Neural progenitor cell (in vitro differentiated cells): ENCODE measurements at regions not wholly inside any gene's neighbourhood (a gene's known extent, or its start where the extent isn't known, plus 50 kb on each side); places are given as distances from the start of the nearest gene placed in this dataset.

ENCODE experiments used
- EZH2 ChIP-seq: fragments of 200-600 bp; sonication (generic); IDR thresholded peaks from 2 replicates; pipeline ENCODE4 v1.6.1; 2017; ENCODE audit warnings: antibody characterized with exemption, mild to moderate bottlenecking, moderate library complexity
- EZH2phosphoT487 ChIP-seq: fragments of 200-600 bp; sonication (generic); IDR thresholded peaks from 2 replicates; pipeline ENCODE4 v1.6.1; 2017; ENCODE audit warnings: antibody characterized with exemption
- TF ChIP-seq, protein P1 (sequence below): fragments of 200-600 bp; sonication (generic); IDR thresholded peaks from 2 replicates; pipeline ENCODE4 v1.5.1; 2017; ENCODE audit warnings: antibody characterized with exemption, mild to moderate bottlenecking

DNA sequence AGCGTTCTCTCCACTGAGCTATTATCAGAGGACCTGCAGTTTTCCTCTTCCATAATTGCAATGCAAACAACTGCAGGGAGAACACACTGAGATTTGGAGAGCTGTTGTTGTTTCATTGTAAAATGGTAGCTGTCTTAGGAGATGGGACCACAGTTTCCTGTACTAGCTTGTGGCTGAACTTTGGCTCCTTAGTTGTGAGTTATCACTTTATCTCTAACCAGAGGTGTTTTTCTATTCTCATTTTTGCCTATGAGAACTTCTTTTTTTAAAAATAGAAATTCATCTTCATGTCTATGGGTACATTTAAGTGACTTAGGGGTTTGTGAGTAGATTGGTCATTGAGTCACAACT is 216.5 kb downstream of the SLC38A4 start:
- TF ChIP-seq, protein P1, sequence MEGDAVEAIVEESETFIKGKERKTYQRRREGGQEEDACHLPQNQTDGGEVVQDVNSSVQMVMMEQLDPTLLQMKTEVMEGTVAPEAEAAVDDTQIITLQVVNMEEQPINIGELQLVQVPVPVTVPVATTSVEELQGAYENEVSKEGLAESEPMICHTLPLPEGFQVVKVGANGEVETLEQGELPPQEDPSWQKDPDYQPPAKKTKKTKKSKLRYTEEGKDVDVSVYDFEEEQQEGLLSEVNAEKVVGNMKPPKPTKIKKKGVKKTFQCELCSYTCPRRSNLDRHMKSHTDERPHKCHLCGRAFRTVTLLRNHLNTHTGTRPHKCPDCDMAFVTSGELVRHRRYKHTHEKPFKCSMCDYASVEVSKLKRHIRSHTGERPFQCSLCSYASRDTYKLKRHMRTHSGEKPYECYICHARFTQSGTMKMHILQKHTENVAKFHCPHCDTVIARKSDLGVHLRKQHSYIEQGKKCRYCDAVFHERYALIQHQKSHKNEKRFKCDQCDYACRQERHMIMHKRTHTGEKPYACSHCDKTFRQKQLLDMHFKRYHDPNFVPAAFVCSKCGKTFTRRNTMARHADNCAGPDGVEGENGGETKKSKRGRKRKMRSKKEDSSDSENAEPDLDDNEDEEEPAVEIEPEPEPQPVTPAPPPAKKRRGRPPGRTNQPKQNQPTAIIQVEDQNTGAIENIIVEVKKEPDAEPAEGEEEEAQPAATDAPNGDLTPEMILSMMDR = no peak
- TF ChIP-seq EZH2 (no peak), EZH2phosphoT487 (no peak)
